ENCODE measurements at regions not wholly inside any gene's neighbourhood (a gene's known extent, or its start where the extent isn't known, plus 50 kb on each side); places are given as distances from the start of the nearest gene placed in this dataset.
A peak's percentile ranks its signal among the peaks of the same experiment; 100 is the strongest.

DNA sequence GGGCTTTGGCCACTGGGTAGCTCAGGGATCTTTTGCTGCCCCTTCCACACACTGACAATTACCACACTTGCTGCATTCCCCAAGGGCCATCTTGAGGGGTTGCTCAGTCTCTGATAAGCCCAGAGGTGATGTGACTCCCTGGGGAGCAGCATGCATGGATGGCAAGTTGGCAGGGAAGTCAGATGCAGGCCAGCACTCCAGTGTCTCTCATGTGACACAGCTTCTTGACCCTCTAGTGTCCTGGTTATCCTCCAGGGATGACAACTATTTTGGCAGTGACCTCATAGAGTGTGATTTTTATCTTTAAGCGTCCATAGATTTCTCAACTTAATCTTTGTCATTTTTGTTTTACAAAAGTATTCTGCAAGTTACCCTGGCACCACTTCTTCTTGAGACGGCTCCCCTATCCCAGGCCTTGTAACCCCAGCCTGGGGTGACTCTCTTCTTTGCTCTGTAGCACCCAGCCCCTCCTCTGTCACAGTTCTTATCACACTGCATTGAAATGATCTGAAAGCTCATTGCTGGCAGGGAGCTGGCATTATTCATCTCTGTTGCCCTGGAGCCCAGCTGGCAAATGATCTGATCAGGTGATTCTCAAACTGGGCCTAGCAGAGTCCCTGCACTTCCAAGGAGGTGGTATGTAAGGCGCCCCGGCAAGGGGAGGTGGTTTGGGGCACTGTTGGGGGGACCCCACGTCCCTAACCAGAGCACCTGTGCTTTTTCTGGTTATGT, 72.6 kb downstream of the TENT5C start:
- DNase-seq (no peak), ATAC-seq (peak; percentile 20)
- intact Hi-C loops (cut with DNase I, micrococcal nuclease) = no loop called here

DNA sequence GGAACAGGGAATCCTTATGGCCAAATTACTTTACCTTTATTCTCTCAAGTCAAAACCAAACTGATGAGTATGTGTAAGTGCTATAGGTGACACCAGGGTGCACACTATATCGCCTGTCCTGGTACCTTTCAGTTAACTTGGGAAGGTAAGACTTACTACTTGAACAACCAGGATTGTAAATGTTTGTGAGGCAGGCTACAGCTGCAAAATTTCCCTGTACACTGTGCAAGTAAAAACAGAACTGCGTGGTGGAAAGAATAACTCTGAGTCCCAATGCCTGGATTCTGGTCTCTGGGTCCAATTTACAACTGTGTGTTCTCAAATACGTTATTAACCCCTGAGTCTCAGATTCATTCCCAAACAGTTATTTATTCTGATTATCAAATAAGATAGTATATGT, 73.5 kb downstream of the TENT5C start:
- DNase-seq = no peak
- intact Hi-C loops (cut with DNase I, micrococcal nuclease) = no loop called here
- ATAC-seq = no peak

- intact Hi-C loops (cut with DNase I, micrococcal nuclease) = no loop called here
- peak; percentile 47 for ATAC-seq
- peak in 1 of 2 donors; percentile 50 for DNase-seq
Observed at GRCh38 chr1:117679868-117680267, 74.0 kb downstream of the TENT5C start.

DNA sequence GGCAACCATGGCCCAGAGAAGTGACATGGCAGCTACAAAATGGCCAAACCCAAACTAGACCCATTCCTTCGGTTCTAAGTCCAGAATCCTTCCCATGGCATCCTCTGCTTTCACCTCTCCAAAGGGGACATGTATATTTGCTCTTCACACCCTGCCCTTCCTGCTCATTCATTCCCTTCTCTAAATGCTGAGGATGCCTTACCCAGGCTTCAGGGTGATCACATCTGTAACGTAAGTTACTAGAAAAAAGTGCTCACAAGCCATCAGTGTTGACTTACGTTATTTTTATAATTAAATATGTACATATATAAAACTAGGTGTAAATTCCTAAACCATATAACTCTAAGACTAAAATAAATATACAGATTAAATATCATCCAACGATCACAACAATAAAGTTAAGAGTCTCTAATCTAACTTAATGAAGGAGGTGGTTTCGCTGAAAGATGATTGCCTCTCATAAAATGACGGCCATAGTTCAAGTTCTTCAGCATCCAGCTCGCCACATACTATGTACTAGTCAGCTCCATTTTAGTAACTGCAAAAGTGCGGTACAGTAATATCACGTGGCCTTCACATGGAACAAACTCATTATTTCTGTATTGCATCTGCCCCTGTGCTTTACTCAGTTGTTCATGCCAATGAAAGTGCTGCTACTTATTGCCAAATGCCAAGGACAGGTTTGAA, 74.6 kb downstream of the TENT5C start:
- intact Hi-C loops (cut with DNase I, micrococcal nuclease) = no loop called here
- ATAC-seq (peak; percentile 80), DNase-seq (no peak)

GRCh38 chr1:117681093-117681900, 75.4 kb downstream of the TENT5C start:
- DNase-seq (no peak), ATAC-seq (peak; percentile 38)
- intact Hi-C loops (cut with DNase I, micrococcal nuclease) = no loop called here

- intact Hi-C loops (cut with DNase I, micrococcal nuclease) = no loop called here
- DNase-seq (no peak), ATAC-seq (no peak)
Observed at GRCh38 chr1:117681901-117682250, 76.0 kb downstream of the TENT5C start.

DNA sequence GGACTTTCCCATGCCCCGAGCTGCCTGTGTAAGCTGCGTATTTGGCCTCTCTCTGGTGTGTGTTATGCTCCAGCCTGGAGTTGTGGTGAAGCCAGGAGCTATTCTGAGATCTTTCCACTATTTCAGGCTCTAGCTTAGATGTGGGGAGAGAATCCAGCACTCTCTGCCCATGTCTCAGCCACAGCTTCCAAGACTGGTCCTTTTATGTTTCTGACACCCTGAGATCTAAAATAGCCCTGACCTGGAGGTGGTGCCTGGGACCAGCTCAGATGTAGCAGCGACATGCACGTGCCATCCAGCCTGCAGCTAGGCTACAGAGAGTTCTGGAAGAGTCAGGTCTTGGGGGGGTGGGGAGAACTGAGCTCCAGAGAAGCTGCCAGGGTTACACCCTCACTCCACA, 76.5 kb downstream of the TENT5C start:
- ATAC-seq = no peak
- intact Hi-C loops (cut with DNase I, micrococcal nuclease) = no loop called here
- no peak for DNase-seq

DNA sequence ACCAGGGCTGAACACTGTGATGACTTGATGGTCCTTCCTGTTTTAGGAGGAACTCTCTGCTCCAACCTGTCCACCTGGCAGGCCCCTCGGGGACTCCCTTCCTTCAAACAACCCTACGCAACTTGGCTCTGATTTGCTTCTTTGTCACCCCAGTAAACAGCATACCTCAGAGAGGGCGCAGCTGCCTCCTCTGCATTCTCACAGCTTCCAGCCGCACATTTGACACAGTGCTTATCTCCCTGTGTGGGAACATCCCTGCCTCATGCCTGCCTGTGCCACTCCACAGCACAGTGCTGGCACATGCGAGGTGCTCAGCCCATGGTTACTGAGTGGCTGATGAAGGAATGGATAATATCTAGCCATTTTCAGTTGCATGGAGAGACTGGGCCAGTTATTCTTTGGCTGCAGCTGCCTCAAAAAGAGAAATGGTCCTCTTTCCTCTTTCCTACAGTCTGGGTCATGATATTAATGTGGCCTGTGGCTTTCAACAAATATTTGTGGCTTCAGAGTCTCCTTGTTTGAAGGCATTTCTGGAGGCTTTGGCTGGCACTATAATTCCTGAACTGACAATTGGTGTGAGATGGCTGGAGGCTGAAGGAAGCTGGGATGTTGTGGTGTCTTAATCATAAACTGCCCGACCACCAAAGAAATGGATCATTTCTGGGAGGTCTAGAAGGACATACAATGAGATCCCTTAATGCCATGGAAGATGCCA, 77.9 kb downstream of the TENT5C start:
- ATAC-seq = no peak
- intact Hi-C loops (cut with DNase I, micrococcal nuclease) = no loop called here

DNA sequence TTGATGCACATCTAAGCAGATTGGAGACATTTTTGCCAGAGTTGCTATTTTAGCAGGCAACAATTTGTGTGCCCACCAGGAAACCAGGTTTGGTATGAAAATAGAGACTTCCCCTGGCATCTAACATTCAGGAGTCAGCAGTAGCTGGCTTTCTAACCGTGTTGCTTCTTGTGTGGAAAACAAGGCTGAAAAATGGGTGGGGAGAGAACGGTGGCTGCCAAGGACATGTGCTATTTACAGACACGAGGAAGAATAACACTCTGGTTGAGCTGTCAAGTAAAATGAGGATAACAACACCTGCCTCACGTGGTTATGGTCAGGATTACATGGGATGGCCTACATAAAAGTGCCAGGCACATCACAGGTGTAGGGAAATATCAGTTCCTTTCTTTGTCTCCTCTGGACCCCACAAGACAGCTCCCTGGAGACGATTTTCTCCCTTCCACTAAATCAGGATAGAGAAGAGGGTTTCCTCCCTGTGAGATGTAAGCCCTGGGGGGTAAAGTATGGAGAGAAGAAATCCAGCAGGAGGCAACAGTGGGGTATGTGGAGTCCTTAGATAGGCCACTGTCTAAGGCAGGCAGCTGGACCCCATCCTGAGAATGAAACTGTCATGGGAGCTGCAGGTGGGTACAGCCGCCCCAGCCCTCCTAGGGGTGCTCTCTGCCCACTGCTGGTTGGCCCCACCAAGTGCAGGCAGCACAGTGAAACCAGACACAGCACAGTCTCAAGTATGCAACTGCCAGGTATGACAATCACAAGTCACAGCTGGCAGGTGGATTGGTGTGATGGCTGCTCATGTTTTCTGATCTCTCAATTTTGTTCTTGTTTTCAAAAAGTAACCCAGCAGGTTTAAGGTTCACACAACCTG, 80.3 kb downstream of the TENT5C start:
- DNase-seq (no peak), ATAC-seq (peak; percentile 67)
- intact Hi-C loops (cut with DNase I, micrococcal nuclease) = no loop called here

More for the DNA sequence above, 77.9 kb downstream of the TENT5C start:
- DNase-seq = no peak

- DNase-seq (no peak), ATAC-seq (no peak)
- intact Hi-C loops (cut with DNase I, micrococcal nuclease) = no loop called here
Observed at GRCh38 chr1:117686907-117687306, 81.1 kb downstream of the TENT5C start.

DNA sequence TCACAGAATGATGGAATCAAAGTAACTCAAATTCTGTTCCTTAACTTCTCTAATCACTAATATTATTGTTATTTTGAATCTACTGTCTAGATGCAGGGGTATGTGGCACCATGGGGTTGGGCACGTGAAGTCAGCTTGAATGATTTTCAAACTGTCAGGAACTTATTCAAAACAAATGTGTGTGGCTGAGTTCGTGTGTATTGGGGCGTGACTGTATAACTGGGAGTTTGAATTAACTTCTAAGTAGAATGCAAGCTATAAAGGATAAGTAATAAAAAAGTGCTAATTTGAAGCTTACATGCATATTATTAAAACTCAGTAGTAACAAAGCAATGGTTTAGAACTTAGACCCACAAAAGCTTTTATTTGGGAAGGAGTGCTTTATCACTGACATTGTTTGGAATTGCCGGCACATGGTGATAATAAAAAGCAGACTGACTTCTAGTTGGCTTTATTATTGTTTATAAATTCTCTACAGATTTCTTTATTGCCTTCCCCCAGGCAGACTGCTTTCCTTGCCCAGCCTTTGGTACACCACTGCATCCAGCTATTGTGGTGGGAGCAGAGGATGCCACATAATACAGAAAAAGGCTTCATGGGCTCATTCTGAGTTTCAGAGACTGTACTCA, 84.3 kb downstream of the TENT5C start:
- ATAC-seq = peak; percentile 75
- intact Hi-C loops (cut with DNase I, micrococcal nuclease) = no loop called here
- DNase-seq = no peak

GRCh38 chr1:117691942-117692341, 86.1 kb downstream of the TENT5C start:
- no peak for ATAC-seq
- intact Hi-C loops (cut with DNase I, micrococcal nuclease) = no loop called here

DNA sequence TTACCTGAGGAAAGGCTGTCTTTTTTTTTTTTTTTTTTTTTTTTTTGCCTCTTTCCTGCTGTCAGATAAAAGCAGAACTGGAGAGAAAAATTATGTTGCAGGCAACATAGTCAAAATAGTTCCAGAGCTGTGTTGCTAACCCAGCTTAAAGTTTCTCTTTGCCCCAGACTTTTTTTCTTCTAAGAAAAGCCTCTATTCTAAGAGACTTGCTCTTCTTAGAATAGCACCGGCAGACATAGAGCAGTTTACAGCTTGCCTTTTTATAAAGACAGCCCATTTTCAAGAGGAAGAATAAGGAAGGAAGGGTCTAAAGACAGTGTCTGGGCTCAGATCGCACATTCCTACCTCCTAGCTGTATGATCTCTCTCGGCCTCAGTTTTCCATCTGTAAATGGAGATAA, 88.7 kb downstream of the TENT5C start:
- ATAC-seq (no peak), DNase-seq (no peak)
- intact Hi-C loops (cut with DNase I, micrococcal nuclease) = no loop called here

More at GRCh38 chr1:117691942-117692341, 86.1 kb downstream of the TENT5C start:
- no peak for DNase-seq

GRCh38 chr1:117695796-117696490, 90.1 kb downstream of the TENT5C start:
- no peak for DNase-seq
- no peak for ATAC-seq
- intact Hi-C loops (cut with DNase I, micrococcal nuclease) = no loop called here

- intact Hi-C loops (cut with DNase I, micrococcal nuclease) = no loop called here
- ATAC-seq (no peak), DNase-seq (no peak)
Observed at GRCh38 chr1:117696561-117696960, 90.7 kb downstream of the TENT5C start.

DNA sequence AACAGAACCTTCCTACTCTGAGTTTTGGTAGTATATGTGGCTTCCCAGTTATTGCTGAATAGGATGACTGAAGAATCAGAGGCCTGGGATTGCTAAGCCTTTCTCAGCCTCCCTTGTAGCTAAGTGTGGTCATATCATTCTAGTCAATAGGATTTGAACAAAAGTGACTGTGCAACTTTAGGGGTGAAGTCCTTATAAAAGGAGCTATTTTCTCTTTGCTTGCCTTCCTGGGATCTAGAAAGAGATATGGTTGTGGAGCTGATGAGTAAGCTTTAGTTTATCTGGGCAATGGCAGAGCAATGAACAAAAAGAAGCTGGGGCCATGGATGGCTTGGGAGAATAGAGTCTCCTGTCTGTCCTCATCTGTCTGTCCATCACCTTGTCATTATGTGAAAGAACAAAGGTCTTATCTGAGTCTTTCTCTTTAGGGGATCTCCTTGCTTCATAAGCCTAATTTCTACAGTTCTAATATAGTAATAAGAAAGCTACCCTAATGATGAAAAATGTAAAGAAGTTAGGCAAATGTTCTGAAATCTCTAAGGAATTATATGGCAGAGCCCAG, 91.5 kb downstream of the TENT5C start:
- no peak for ATAC-seq
- no peak for DNase-seq
- intact Hi-C loops (cut with DNase I, micrococcal nuclease) = no loop called here
